ENCODE measurements at regions not wholly inside any gene's neighbourhood (a gene's known extent, or its start where the extent isn't known, plus 50 kb on each side); places are given as distances from the start of the nearest gene placed in this dataset.
A peak's percentile ranks its signal among the peaks of the same experiment; 100 is the strongest.
"Not testable (repeated sequence)": the region's sequence is repeated elsewhere in the genome, so short reads cannot be mapped to it uniquely, and the experiment has no call there.

DNA sequence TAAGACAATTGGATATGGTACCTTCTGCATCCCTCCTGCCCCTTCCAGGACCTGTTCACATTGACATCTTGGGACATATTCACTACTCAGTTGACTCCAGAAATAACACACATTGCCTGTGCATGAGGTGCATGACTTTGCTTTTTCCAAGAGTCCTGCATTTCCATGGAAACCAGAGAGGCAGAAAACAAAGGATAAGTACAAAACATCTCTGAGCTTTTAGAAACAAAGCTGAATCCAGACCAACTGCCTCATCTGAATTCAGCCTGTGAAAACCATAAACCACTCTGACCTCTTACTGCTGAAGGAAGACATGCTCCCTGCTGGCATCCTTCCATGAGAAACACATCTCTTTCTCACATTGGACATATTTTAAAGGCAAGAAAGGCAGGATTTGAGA is 695.1 kb downstream of the TAF11L14 start:
- DNase-seq (ENCODE audit: low read depth in 2 of 2): no peak

DNA sequence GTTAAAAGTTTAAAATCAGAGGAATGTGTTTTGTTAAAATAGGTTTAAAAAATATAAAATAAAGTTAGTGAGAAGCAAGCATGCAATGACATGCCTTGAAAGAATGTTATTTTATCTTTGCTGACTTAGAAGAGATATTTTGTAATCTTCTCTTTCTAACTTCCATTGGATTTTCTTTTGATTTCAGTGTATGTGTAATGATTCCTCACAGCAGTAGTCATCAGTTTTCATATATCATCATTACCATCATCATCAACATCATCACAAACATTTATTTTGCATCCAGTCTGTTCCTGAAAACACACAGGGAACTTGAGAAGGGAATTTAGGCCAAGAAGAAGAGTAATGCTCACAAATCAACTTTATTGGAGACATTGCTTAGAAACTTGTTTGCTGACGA is 699.6 kb downstream of the TAF11L14 start:
- no peak for DNase-seq (ENCODE audit: low read depth in 2 of 2)

GRCh38 chr5:18334949-18335348 is 700.7 kb downstream of the TAF11L14 start:
- DNase-seq (ENCODE audit: low read depth in 2 of 2): no peak

- no peak for DNase-seq (ENCODE audit: low read depth in 2 of 2)
Measured at GRCh38 chr5:18354828-18355227, 720.6 kb downstream of the TAF11L14 start.

GRCh38 chr5:18357486-18357885 is 723.2 kb downstream of the TAF11L14 start:
- DNase-seq (ENCODE audit: low read depth in 2 of 2): no peak

DNA sequence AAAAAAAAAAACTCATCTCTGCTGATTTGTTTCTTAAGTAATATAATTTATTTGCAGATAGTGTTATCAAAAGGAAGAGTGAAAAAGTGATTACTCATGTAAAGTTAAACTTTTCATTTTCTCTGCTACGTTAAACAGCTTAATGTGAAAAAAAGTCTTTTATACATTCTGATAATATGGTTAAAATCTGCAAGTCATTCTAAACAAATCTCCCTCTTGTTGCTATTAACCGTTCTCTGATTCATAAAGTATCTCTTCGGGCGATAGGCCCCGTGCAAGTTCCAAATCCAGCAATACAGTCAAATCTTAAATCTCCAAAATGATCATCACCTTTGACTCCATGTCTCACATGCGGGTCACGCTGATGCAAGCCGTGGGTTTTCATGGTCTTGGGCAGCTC is 732.0 kb downstream of the TAF11L14 start:
- no peak for DNase-seq (ENCODE audit: low read depth in 2 of 2)

GRCh38 chr5:18370531-18370930 is 736.3 kb downstream of the TAF11L14 start:
- no peak for DNase-seq (ENCODE audit: low read depth in 2 of 2)

DNA sequence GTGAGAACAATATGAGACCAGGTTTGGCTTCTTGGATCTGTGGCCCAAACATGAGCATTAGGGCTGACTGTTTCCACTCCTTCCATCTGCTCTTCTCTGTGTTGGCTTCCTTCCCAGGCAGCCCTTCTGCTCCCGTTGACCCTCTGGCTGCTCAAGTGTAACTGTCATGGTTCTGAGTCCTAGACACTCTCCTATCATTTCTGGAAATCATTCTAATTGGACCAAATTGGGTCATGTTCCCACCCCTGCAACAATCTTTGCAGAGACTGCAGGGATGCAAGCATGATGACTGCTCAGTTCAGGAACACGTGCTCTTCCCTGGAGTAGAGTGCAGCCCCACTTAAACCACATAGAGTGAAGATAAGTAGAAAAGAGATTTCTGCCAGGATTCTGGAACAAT is 741.4 kb downstream of the TAF11L14 start:
- DNase-seq (ENCODE audit: low read depth in 2 of 2): no peak

- DNase-seq (ENCODE audit: low read depth in 2 of 2): no peak
Measured at GRCh38 chr5:18378066-18378465, 743.8 kb downstream of the TAF11L14 start.

GRCh38 chr5:18379189-18379588 is 744.9 kb downstream of the TAF11L14 start:
- DNase-seq (ENCODE audit: low read depth in 2 of 2): no peak

DNA sequence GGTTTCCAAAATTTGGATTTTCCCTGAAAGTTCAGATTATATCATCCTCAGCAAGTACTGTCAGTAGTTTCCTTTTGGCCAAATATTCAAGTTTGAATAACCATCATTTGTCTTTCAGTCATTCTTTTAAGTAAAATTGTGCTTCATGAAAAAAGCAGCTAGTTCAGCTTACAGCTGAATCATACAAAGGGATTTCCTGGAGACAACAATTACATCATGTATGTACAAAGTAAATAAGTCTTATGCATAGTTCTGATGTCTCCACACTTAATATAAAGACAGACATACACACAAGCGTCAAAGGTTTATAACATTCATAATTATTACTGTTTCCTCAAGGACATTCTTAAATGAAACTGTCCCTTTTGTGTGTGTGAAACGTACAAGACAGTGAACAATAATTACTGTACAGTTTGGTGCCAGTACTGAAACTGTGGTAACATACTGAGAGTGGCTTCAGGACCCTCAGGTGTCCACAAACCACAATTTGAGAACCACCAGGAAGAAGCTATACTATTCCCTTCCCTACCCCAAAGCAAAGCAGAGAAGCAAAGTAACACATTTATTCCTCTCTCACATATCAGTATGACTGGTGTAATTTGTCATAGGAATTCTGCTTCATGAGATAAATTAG is 746.6 kb downstream of the TAF11L14 start:
- DNase-seq (ENCODE audit: low read depth in 2 of 2): no peak

DNA sequence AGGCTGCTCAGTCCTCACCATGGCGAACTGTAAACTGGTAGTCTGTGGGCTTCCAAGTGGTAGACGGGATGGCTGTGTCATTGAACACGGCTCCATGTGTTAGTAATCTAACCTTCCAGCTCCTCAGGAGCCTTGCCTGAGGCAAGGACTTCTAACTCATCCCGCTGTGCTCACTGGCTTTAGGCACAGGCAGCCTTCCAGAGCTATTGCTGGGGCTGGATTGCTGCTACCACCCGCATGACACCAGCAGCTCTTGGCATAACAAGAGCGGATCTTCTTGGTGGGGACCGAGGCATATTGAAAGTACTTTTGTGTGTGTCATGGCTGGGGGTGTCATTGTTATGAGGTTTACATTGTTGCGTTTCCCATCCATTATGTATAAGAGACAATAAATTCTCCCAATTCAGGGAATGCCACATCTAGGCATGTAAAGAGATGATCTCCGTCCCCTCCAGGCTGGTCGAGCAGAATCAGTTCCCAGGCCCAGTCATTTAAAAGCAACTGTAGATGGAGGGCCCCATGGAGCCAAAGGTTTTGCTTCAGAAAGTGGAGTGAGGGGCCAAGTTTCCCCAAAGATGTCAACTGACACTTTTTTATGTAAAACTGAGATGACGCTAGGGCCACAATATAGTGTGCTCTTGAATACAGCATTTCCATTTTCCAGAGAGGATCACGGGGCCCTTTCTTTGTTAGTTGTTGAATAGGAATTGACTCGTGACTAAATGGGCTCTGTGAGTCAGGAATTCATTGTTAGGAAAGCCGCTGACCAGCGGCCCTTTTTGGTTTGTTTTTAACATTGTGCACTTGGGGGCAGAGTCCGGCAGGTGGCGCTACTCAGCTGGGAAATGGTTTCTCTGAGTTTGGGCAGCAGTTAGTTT is 759.5 kb downstream of the TAF11L14 start:
- DNase-seq (ENCODE audit: low read depth in 2 of 2): peak in 1 of 2 experiments; percentile 28

DNA sequence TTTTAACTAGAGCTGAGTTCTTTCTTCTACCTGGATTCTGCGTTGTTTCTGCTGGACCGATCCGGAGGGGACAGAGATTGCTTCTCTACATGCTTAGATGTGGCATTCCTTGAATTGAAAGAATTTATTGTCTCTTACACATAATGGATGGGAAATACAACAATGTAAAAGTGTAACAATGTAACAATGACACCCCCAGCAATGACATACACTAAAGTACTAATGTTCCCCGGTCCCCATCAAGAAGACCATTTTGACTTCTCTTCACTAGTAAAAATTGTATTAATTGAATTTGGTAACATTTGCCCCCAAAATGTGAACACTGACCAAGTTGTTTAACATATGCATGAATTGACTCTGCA is 760.2 kb downstream of the TAF11L14 start:
- no peak for DNase-seq (ENCODE audit: low read depth in 2 of 2)

- DNase-seq (ENCODE audit: low read depth in 2 of 2): no peak
Measured at GRCh38 chr5:18395126-18396110, 761.2 kb downstream of the TAF11L14 start.

- DNase-seq (ENCODE audit: low read depth in 2 of 2): no peak
Measured at GRCh38 chr5:18397371-18397770, 763.1 kb downstream of the TAF11L14 start.

- DNase-seq (ENCODE audit: low read depth in 2 of 2): no peak
Measured at GRCh38 chr5:18397891-18398290, 763.6 kb downstream of the TAF11L14 start.

GRCh38 chr5:18399461-18400327 is 765.4 kb downstream of the TAF11L14 start:
- DNase-seq (ENCODE audit: low read depth in 2 of 2): not testable (repeated sequence)

DNA sequence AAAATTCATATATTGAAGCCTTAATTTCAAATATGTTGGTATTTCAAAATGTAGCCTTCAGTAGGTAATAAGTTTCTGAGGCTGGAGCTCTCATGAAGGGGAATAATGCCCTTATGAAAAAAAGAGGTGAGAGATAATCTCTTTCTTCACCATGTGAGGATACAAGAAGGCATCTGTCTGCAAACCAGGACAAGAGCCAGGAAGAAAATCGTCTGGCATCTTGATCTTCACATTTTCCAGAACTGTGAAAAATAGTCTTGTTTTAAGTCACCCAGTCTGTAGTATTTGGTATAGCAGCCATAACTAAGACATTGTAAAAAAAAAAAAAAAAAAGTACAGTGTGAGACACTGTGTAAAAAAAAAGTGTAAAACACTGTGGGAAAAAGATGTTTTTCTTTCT is 768.9 kb downstream of the TAF11L14 start:
- DNase-seq (ENCODE audit: low read depth in 2 of 2): no peak

- no peak for DNase-seq (ENCODE audit: low read depth in 2 of 2)
Measured at GRCh38 chr5:18403941-18404438, 769.7 kb downstream of the TAF11L14 start.

GRCh38 chr5:18420711-18421110 is 786.5 kb downstream of the TAF11L14 start:
- no peak for DNase-seq (ENCODE audit: low read depth in 2 of 2)

GRCh38 chr5:18433336-18433735 is 799.1 kb downstream of the TAF11L14 start:
- no peak for DNase-seq (ENCODE audit: low read depth in 2 of 2)

Measured in stimulated activated CD4-positive, alpha-beta T cell treated with anti-CD3 and anti-CD28 coated beads, Interleukin-12 subunit alpha, Interleukin-12 subunit beta, amount 100 ng/mL, for 24 hours (primary cell).